ENCODE measurements at regions not wholly inside any gene's neighbourhood (a gene's known extent, or its start where the extent isn't known, plus 50 kb on each side); places are given as distances from the start of the nearest gene placed in this dataset.

- TF ChIP-seq CTCF (IDR thresholded peaks at IDR 0.05) (no peak), GATA2 (CRISPR knock-in tag; IDR thresholded peaks at IDR 0.05) (0 out of 2 replicates have a peak, but pooled peaks have one; percentile 12), POLR2AphosphoS5 (IDR thresholded peaks at IDR 0.05; ENCODE audit: low read depth, low read length) (no peak), SMC3 (IDR thresholded peaks at IDR 0.05; ENCODE audit: low read depth, low read length) (no peak), ELF1 (IDR thresholded peaks at IDR 0.05) (no peak), EP300 (IDR thresholded peaks at IDR 0.05; ENCODE audit: borderline replicate concordance in 1 of 2, low read depth in 1 of 2, low read length in 1 of 2) (no peak), TAF1 (IDR thresholded peaks at IDR 0.05; ENCODE audit: borderline replicate concordance, low read depth, low read length) (no peak), RCOR1 (IDR thresholded peaks at IDR 0.05; ENCODE audit: low read length) (no peak), RXRA (IDR thresholded peaks at IDR 0.05; ENCODE audit: borderline replicate concordance, low read depth) (no peak), TEAD4 (IDR thresholded peaks at IDR 0.05; ENCODE audit: borderline replicate concordance, insufficient read depth) (no peak), YY1 (IDR thresholded peaks at IDR 0.05; ENCODE audit: low read depth) (no peak)
- TF ChIP-seq, protein P1, sequence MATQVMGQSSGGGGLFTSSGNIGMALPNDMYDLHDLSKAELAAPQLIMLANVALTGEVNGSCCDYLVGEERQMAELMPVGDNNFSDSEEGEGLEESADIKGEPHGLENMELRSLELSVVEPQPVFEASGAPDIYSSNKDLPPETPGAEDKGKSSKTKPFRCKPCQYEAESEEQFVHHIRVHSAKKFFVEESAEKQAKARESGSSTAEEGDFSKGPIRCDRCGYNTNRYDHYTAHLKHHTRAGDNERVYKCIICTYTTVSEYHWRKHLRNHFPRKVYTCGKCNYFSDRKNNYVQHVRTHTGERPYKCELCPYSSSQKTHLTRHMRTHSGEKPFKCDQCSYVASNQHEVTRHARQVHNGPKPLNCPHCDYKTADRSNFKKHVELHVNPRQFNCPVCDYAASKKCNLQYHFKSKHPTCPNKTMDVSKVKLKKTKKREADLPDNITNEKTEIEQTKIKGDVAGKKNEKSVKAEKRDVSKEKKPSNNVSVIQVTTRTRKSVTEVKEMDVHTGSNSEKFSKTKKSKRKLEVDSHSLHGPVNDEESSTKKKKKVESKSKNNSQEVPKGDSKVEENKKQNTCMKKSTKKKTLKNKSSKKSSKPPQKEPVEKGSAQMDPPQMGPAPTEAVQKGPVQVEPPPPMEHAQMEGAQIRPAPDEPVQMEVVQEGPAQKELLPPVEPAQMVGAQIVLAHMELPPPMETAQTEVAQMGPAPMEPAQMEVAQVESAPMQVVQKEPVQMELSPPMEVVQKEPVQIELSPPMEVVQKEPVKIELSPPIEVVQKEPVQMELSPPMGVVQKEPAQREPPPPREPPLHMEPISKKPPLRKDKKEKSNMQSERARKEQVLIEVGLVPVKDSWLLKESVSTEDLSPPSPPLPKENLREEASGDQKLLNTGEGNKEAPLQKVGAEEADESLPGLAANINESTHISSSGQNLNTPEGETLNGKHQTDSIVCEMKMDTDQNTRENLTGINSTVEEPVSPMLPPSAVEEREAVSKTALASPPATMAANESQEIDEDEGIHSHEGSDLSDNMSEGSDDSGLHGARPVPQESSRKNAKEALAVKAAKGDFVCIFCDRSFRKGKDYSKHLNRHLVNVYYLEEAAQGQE (IDR thresholded peaks at IDR 0.05; ENCODE audit: low read depth, low read length), result no peak
Measured at GRCh38 chr4:79796948-79797347, 276.1 kb downstream of the ANTXR2 start.

Measured in SK-N-SH (cell line).